ENCODE measurements at regions not wholly inside any gene's neighbourhood (a gene's known extent, or its start where the extent isn't known, plus 50 kb on each side); places are given as distances from the start of the nearest gene placed in this dataset.

DNA sequence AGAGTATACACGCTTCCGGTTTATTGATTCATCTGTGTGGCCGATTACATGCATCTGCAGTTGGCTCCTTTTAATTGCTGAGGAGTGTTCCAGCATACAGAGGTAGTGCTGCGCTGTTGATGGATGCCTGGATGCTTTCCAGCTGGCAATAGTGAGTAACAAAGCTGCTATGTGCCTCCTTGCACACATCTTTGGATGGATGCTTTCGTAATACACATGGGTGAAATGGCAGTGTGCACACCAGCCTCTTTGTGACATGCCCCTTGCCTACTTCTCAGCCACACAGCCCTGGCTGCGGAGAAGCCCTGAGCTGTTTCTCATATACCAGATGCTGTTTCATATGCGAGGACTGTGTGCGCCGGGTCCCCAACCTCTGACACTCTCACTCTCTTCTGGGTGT, 151.0 kb downstream of the GADD45G start (continued):
- TF ChIP-seq ZSCAN5A (tag by site-specific recombination; IDR thresholded peaks at IDR 0.05) (no peak), ZNF48 (tag by site-specific recombination; IDR thresholded peaks at IDR 0.05) (no peak)

DNA sequence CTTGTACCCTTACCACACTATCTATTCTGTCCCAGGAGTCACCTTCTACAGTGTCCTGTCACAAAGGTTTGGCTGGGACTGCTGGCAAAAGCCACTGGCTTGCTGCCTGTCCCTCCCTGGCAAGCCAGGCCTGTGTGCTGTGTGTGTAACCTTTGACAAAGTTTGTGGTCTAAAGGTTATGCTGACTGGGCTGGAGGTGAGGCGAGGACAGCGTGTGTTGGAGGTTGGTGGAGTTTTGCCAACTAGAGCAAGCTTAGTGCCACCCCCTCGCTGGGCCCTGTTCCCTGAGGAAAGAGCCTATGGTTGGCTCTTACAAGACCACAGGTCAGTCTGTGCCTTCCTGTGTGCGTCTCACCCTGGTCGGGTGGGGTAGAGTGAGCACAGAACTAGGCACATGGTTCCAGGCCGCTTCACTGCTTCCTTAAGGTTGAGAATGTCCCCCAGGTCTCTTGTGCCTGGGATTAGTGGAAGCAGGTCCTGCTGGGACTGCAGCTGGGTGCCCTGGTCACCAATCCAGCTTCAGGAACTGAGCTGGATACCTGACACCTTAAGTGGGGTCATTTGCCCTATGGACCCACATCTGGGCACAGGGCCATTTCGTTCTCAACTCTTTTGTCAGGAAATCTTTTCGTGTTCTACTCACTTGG, 152.2 kb downstream of the GADD45G start:
- peaks cover 4% of the 10 kb centered on the region; the same call in 1 of the 2 replicates for H3K4me1 ChIP-seq (ENCODE audit: control insufficient read depth, insufficient read depth, low read length)
- POLR2A ChIA-PET, result no interaction called here
- no peak overlapping the region for H3K4me3 ChIP-seq (ENCODE audit: low read depth, low read length)
- H3K36me3 ChIP-seq (ENCODE audit: control insufficient read depth in 2 of 2, insufficient read depth in 1 of 2, low read length in 2 of 2), result no peaks in the 10 kb centered on the region
- H3K9me3 ChIP-seq (ENCODE audit: control insufficient read depth, insufficient read depth, low read depth, low read length), result no peaks in the 10 kb centered on the region
- CTCF ChIA-PET, result interaction anchor here (0.5 to 1.1 kb wide), 2 partner anchors 152 to 159 kb away, joined by 3 to 5 read pairs; partner anchors contain the start of gene GADD45G
- no peak for TF ChIP-seq ZNF292 (tag by site-specific recombination; IDR thresholded peaks at IDR 0.05; ENCODE audit: borderline replicate concordance, low read depth)
- no peak for TF ChIP-seq ZNF37A (tag by site-specific recombination; IDR thresholded peaks at IDR 0.05)
- no peak for TF ChIP-seq OSR2 (tag by site-specific recombination; IDR thresholded peaks at IDR 0.05)
- no peak for TF ChIP-seq HOXD13 (CRISPR knock-in tag; IDR thresholded peaks at IDR 0.05; ENCODE audit: borderline replicate concordance)
- no peak for TF ChIP-seq RBAK (tag by site-specific recombination; IDR thresholded peaks at IDR 0.05)
- TF ChIP-seq ZNF544 (tag by site-specific recombination; IDR thresholded peaks at IDR 0.05), result no peak
- no peak for TF ChIP-seq ZNF776 (tag by site-specific recombination; IDR thresholded peaks at IDR 0.05; ENCODE audit: borderline replicate concordance)
- no peak overlapping the region for H3K27ac ChIP-seq (ENCODE audit: extremely low read depth, low read depth, low read length)

DNA sequence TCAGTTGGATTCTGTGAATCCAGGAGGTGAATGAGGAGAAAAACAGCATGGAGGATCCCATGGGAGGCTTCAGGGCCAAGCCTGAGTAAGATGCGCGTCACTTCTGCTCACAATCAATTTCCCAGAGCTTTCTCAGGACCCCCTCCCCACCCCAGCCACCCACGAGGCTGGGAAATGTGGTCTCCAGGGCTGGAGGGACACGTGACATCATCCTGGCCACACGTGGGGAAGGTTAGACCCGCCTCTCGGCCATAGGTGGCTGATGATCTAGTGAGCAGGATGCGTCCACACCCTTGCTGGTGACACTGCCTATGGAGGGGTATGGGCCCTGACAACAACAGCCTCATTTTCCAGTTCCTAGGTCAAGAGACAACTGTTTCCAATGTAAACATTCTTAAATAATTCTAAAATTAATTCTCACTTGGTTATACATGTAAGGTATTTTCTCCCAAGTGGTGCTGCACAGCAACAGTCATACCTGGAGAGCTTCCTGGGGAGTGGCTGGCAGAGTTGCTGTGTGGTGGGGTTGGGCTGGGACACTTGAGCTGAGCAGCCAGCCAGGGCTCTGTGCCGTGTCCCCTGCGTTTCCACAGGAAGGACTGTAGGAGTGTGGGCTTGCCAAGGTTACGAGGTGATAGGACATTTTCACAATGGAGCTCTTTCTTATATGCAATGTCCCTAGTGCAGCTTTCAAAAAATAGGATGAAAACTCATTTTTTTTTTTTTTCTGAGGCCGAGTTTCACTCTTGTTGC, 153.1 kb downstream of the GADD45G start:
- Histone ChIP-seq H3K36me3 (ENCODE audit: control insufficient read depth in 2 of 2, insufficient read depth in 1 of 2, low read length in 2 of 2) (no peaks in the 10 kb centered on the region), H3K9me3 (ENCODE audit: control insufficient read depth, insufficient read depth, low read depth, low read length) (no peaks in the 10 kb centered on the region), H3K4me3 (ENCODE audit: low read depth, low read length) (no peak overlapping the region), H3K4me1 (ENCODE audit: control insufficient read depth, insufficient read depth, low read length) (peaks cover 4% of the 10 kb centered on the region; the same call in 1 of the 2 replicates), H3K27ac (ENCODE audit: extremely low read depth, low read depth, low read length) (no peak overlapping the region)
- ChIA-PET POLR2A (interaction anchor here (4.0 kb wide), 1 partner anchor 153 kb away, joined by 15 read pairs; the partner anchor contains the start of gene GADD45G), CTCF (interaction anchor here (0.5 to 1.2 kb wide), 6 partner anchors 93 to 307 kb away, joined by 3 to 6 read pairs (median 3); partner anchors contain the start of gene GADD45G)
- TF ChIP-seq ZBTB8A (tag by site-specific recombination; IDR thresholded peaks at IDR 0.05) (no peak), ZNF221 (tag by site-specific recombination; IDR thresholded peaks at IDR 0.05; ENCODE audit: borderline replicate concordance) (no peak), ZNF660 (tag by site-specific recombination; IDR thresholded peaks at IDR 0.05) (no peak), ZFP41 (tag by site-specific recombination; IDR thresholded peaks at IDR 0.05; ENCODE audit: borderline replicate concordance) (no peak), ZNF239 (tag by site-specific recombination; IDR thresholded peaks at IDR 0.05) (no peak), TSHZ1 (tag by site-specific recombination; IDR thresholded peaks at IDR 0.05; ENCODE audit: borderline replicate concordance) (no peak), ZNF2 (tag by site-specific recombination; IDR thresholded peaks at IDR 0.05) (no peak), EGR2 (tag by site-specific recombination; IDR thresholded peaks at IDR 0.05; ENCODE audit: low read depth) (no peak), GLIS2 (tag by site-specific recombination; IDR thresholded peaks at IDR 0.05) (no peak), ZNF26 (tag by site-specific recombination; IDR thresholded peaks at IDR 0.05) (no peak)
- TF ChIP-seq, protein P1, sequence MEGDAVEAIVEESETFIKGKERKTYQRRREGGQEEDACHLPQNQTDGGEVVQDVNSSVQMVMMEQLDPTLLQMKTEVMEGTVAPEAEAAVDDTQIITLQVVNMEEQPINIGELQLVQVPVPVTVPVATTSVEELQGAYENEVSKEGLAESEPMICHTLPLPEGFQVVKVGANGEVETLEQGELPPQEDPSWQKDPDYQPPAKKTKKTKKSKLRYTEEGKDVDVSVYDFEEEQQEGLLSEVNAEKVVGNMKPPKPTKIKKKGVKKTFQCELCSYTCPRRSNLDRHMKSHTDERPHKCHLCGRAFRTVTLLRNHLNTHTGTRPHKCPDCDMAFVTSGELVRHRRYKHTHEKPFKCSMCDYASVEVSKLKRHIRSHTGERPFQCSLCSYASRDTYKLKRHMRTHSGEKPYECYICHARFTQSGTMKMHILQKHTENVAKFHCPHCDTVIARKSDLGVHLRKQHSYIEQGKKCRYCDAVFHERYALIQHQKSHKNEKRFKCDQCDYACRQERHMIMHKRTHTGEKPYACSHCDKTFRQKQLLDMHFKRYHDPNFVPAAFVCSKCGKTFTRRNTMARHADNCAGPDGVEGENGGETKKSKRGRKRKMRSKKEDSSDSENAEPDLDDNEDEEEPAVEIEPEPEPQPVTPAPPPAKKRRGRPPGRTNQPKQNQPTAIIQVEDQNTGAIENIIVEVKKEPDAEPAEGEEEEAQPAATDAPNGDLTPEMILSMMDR (tag by site-specific recombination; IDR thresholded peaks at IDR 0.05), result no peak
- TF ChIP-seq, protein P2, sequence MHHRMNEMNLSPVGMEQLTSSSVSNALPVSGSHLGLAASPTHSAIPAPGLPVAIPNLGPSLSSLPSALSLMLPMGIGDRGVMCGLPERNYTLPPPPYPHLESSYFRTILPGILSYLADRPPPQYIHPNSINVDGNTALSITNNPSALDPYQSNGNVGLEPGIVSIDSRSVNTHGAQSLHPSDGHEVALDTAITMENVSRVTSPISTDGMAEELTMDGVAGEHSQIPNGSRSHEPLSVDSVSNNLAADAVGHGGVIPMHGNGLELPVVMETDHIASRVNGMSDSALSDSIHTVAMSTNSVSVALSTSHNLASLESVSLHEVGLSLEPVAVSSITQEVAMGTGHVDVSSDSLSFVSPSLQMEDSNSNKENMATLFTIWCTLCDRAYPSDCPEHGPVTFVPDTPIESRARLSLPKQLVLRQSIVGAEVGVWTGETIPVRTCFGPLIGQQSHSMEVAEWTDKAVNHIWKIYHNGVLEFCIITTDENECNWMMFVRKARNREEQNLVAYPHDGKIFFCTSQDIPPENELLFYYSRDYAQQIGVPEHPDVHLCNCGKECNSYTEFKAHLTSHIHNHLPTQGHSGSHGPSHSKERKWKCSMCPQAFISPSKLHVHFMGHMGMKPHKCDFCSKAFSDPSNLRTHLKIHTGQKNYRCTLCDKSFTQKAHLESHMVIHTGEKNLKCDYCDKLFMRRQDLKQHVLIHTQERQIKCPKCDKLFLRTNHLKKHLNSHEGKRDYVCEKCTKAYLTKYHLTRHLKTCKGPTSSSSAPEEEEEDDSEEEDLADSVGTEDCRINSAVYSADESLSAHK (tag by site-specific recombination; IDR thresholded peaks at IDR 0.05), result no peak
